Stromal cell of bone marrow (primary cell): ENCODE measurements at regions not wholly inside any gene's neighbourhood (a gene's known extent, or its start where the extent isn't known, plus 50 kb on each side); places are given as distances from the start of the nearest gene placed in this dataset.

Experiments used
- DNase-seq: peaks from one replicate; pipeline ENCODE4 v3.0.0-alpha.2; 2012; ENCODE audit warnings: low read depth

GRCh38 chr11:64501500-64502427, 54.0 kb upstream of the SLC22A11 start:
- DNase-seq: no peak

GRCh38 chr11:64502634-64503033, 53.1 kb upstream of the SLC22A11 start:
- DNase-seq: no peak

GRCh38 chr11:64503186-64503753, 52.5 kb upstream of the SLC22A11 start:
- DNase-seq: no peak

- no peak for DNase-seq
These were observed 50.7 kb upstream of the SLC22A11 start for GRCh38 chr11:64504999-64505398.
